Thoracic aorta (tissue), 2 donors: ENCODE measurements at regions not wholly inside any gene's neighbourhood (a gene's known extent, or its start where the extent isn't known, plus 50 kb on each side); places are given as distances from the start of the nearest gene placed in this dataset.

Experiments used
- ATAC-seq: fragments of 150-250 bp; one replicate; pipeline ENCODE4 v1.8.0; 2017; ENCODE audit warnings: low read depth; ENCODE audit not compliant: insufficient number of reproducible peaks, low FRiP score
- DNase-seq: peaks from one replicate; pipeline ENCODE4 v3.0.0-alpha.2; 2020; ENCODE audit warnings: low spot score
- H3K27ac ChIP-seq, 2 donors: fragments of 200-600 bp; sonication (generic); 1 replicate in 1 of 2; 2 replicates in 1 of 2; pipeline ENCODE4 v1.5.1; 2016; ENCODE audit warnings: mild to moderate bottlenecking in 2 of 2, moderate library complexity in 2 of 2
- H3K27me3 ChIP-seq: fragments of 200-600 bp; sonication (generic); replicated peaks from 2 replicates; pipeline ENCODE4 v1.6.0; 2016; ENCODE audit warnings: mild to moderate bottlenecking; ENCODE audit not compliant: insufficient read depth
- H3K36me3 ChIP-seq: fragments of 200-600 bp; sonication (generic); one replicate; pipeline ENCODE4 v1.5.1; 2016
- H3K4me1 ChIP-seq, 2 donors: fragments of 200-600 bp; sonication (generic); 1 replicate in 1 of 2; 2 replicates in 1 of 2; pipeline versions ENCODE4 v1.5.1 to v1.6.0; 2016; ENCODE audit warnings: low read depth in 2 of 2, mild to moderate bottlenecking in 1 of 2; ENCODE audit not compliant: control insufficient read depth in 1 of 2
- H3K4me3 ChIP-seq: fragments of 200-600 bp; sonication (generic); 2 replicates; pipeline ENCODE4 v1.5.1; 2016; ENCODE audit warnings: mild to moderate bottlenecking
- H3K9me3 ChIP-seq: fragments of 200-600 bp; sonication (generic); 2 replicates; pipeline ENCODE4 v1.5.1; 2016
- TF ChIP-seq, protein P1 (sequence below): fragments of 200-600 bp; sonication (generic); IDR thresholded peaks from one replicate; pipeline ENCODE4 v1.5.1; 2019; ENCODE audit warnings: antibody characterized with exemption

- no peak for ATAC-seq
- no peak overlapping the region for H3K27ac ChIP-seq
- peaks cover 3% of the 10 kb centered on the region for H3K9me3 ChIP-seq
- TF ChIP-seq, protein P1, sequence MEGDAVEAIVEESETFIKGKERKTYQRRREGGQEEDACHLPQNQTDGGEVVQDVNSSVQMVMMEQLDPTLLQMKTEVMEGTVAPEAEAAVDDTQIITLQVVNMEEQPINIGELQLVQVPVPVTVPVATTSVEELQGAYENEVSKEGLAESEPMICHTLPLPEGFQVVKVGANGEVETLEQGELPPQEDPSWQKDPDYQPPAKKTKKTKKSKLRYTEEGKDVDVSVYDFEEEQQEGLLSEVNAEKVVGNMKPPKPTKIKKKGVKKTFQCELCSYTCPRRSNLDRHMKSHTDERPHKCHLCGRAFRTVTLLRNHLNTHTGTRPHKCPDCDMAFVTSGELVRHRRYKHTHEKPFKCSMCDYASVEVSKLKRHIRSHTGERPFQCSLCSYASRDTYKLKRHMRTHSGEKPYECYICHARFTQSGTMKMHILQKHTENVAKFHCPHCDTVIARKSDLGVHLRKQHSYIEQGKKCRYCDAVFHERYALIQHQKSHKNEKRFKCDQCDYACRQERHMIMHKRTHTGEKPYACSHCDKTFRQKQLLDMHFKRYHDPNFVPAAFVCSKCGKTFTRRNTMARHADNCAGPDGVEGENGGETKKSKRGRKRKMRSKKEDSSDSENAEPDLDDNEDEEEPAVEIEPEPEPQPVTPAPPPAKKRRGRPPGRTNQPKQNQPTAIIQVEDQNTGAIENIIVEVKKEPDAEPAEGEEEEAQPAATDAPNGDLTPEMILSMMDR = no peak
- H3K36me3 ChIP-seq = no peaks in the 10 kb centered on the region
- H3K27me3 ChIP-seq = no peaks in the 10 kb centered on the region
- H3K4me3 ChIP-seq = no peak overlapping the region
- DNase-seq = no peak
- H3K4me1 ChIP-seq = no peaks in the 10 kb centered on the region
These were observed 105.1 kb downstream of the MEX3B start for GRCh38 chr15:81940467-81941451.

GRCh38 chr15:81939604-81940440, 106.0 kb downstream of the MEX3B start:
- ATAC-seq = no peak
- H3K27ac ChIP-seq = no peak overlapping the region
- peaks cover 3% of the 10 kb centered on the region for H3K9me3 ChIP-seq
- H3K36me3 ChIP-seq = no peaks in the 10 kb centered on the region
- H3K27me3 ChIP-seq = no peaks in the 10 kb centered on the region
- TF ChIP-seq, protein P1 = peak; percentile 36
- H3K4me1 ChIP-seq = no peaks in the 10 kb centered on the region
- DNase-seq = no peak
- no peak overlapping the region for H3K4me3 ChIP-seq

GRCh38 chr15:81937189-81937588, 108.6 kb downstream of the MEX3B start:
- no peaks in the 10 kb centered on the region for H3K4me1 ChIP-seq
- no peak overlapping the region for H3K27ac ChIP-seq
- no peaks in the 10 kb centered on the region for H3K36me3 ChIP-seq
- no peaks in the 10 kb centered on the region for H3K27me3 ChIP-seq
- ATAC-seq (no peak), DNase-seq (no peak)
- H3K9me3 ChIP-seq = peaks cover 3% of the 10 kb centered on the region
- TF ChIP-seq, protein P1 = no peak
- H3K4me3 ChIP-seq = no peak overlapping the region

DNA sequence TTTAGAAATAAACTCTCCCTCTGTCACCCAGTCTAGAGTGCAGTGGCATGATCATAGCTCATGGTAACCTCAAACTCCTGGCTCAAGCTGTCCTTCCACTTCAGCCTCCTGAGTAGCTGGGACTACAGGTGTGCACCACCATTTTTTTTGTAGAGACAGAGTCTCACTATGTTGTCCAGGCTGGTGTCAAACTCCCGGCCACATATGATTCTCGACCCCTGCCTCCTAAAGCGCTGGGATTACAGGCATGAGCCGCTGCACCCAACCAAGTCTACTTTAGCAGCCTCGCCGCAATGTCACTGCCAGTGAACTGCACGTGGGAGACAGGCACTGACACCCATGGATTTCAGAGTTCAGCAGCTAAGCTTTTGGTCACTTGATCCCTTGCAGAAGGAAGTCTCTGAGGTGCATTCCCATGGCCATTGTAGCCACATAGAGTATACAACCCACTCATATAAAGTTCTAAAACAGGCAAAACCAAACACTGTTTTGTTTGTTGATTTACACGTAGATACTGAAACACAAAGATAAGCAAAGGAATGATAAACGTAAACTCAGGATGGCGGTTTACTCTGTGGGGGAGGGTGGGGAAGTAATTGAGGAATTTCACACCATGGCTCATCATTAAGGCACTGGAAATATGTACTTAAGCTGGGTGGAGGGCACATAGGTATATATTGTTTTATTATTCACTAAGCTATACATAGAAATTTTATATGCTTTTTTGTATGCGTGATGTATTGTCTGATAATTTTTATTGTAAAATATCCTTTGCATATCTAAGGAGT, 115.0 kb downstream of the MEX3B start:
- TF ChIP-seq, protein P1 = no peak
- H3K27ac ChIP-seq = no peak overlapping the region
- no peaks in the 10 kb centered on the region for H3K4me1 ChIP-seq
- ATAC-seq = no peak
- DNase-seq = no peak
- no peaks in the 10 kb centered on the region for H3K9me3 ChIP-seq
- H3K4me3 ChIP-seq = no peak overlapping the region
- no peaks in the 10 kb centered on the region for H3K27me3 ChIP-seq
- H3K36me3 ChIP-seq = no peaks in the 10 kb centered on the region
